GM21825 (cell line): ENCODE measurements at regions not wholly inside any gene's neighbourhood (a gene's known extent, or its start where the extent isn't known, plus 50 kb on each side); places are given as distances from the start of the nearest gene placed in this dataset.
"Not testable (repeated sequence)": the region's sequence is repeated elsewhere in the genome, so short reads cannot be mapped to it uniquely, and the experiment has no call there.

Source experiments
- ATAC-seq: cut with Tn5 transposase; IDR thresholded peaks from one replicate; pipeline ENCODE4 v1.9.1; 2021; ENCODE audit warnings: mild to moderate bottlenecking, moderate library complexity; ENCODE audit not compliant: unreplicated experiment

DNA sequence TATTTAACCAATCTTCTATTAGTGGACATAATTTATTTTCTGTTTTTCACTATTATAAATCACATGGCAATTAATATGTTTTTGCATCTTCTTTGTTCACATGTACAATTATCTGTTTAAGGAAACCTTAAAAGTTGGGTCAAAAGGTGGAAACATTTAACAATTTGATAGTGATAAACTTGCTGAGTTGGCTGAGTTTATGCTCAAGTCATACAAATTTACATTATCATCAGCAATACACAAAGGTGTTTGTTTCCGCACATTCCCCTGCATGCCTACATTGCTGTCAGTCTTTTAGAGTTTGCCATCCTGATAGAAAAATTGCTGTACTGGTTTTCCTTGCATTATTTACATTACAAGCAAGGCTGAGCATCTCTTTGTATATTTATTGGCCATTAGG is 139.5 kb downstream of the KCNRG start:
- no peak for ATAC-seq

DNA sequence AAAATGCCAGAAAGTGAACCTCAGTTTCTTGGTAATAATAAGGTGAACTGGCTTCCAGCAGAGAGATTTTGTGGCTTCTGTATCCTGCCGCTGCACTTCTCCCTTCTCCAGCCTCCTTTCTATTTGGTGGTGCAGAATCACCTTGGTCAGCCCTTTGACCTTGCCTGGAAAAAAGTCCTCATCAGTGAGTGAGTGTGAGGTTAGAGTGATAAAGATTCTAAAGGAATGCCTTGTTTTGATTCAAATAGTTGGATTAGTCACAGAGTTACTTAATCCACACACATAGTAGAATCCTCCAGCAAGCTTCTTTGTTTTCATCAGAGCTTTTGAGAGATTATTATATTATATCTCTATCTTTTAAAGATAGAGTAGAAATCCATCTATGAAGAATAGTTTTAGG is 140.9 kb downstream of the KCNRG start:
- no peak for ATAC-seq

DNA sequence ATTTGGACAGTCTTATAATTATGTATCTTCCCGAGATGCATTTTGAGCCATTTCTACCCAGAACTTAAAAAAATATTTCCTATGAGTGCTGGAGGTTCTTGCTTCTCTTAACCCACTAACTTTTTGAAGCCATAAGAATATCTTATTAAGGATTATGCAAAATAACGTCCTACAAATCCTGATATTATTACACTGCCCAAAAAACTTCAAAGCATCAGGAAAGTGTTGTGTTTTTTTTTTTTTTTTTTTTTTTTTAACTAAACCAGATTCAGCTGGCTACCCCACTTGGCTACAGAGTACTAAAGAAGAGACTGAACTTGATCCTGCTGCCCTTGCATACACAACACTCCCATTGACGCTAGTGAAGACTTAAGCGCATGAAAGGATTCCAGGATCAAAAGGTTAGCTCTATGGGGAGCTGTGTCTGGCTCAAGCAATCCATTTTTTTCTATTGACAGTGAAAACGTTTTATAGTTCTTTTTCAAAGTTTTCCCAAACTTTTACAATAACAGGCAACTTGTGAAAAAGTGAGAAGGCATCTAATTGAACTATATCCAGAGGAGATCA is 141.4 kb downstream of the KCNRG start:
- no peak for ATAC-seq

DNA sequence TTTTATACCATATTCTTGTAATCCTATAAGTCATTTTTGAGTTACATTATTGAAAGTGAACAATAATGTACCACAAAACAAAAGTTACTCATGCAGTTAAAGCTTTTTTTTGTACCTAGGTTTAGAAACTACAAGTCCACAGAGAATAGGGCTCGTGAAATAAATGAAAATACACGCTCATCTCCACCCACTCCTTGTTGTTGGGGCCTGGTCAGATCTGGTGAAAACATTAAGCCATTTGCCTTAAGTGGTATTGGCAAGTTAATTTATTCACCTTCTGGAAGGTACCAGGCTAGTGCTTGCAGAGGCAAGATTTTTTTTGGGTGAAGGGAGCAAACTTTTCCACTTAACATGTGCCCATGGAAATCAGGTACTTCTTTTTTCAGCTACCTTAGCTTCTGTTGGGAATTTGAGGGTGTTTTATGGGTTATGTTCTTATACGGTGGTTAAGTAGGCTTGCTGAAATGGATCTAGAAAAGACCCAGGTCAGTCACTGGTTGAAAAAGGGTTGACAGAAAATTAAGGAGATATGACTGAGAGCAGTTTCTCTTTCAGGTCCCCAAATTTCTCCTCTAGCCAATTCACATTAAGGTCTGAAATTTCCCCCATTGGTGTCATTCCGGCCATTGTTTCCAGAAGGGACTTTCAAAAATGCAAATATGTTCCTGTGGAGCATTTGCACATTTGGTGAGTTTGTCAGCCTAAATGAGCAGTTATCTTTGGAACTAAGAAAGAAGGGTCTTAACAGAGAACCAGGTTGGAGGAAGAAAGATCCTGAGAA is 143.3 kb downstream of the KCNRG start:
- no peak for ATAC-seq

DNA sequence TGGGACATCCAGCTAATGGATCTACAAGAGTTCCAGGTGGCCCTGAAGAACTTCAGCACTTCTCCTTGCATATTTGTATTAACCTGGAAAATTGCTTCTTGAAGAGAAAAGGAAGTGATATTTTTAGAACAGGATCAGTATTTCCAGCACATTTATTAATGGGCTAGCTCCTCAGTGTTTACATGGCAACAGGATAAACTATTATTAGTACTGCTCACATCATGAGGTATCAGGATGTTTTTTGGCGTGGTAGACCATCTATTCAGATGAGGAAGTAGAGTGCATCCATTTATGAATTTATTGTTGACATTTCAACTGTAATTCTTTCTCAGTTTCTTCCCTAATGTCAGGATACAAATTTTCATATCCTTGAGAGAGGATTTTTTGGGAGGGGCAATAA is 144.4 kb downstream of the KCNRG start:
- ATAC-seq: no peak

DNA sequence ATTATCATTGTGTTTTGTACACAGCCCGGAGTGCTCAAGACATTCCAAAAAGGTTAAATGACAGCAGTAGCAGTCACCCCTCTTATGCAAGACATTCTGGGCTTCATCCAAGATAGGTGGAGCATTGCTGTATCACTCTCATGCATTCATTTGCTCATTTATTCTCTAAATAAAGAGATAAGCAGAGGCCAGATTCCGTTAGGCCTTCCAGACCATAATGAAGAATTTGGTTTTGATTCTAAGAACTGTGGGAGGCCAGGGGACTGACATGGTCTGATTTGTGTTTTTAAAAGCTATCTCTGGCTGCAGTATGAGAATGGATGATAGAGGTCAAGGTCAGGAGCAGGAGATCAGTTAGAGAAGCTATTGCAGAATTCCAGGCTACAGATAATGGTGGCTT is 145.8 kb downstream of the KCNRG start:
- ATAC-seq: no peak

DNA sequence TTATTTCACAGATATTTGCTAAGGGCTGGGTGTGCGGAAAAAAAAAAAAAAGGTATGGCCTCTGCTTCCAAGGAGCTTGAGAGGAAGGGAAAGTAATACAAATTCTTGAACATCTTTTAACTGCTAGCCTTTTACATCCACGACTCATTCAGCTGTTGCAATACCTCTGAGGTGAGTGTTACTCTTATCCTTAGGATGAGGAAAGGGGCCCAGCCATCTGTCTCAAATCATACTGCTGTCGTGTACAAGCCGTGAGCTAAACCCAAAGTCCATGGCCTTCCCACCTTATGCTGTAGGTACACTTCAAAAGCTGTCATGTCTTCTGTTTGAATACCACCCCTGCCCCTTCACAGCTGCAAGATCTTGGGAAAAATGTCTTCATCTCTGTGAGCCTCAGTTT is 146.8 kb downstream of the KCNRG start:
- ATAC-seq: no peak

DNA sequence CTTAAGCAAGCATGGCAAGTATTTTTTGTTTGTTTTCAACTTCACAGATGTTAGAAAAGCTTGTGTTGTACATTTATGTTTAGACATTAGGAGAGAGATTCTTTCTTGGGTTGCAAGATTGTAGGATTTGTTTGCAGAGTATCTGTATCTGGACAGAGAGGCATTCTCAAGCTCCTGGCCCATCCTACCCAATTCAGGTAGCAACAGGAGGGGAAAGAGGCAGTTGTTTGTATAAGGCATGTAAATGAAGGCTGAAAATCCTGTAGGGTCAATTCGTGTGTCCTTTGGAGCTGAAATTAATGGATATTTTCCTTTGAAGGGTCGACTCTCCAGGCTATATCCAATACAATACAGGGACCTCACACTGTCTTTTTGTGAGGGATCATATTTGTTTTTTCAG is 147.3 kb downstream of the KCNRG start:
- no peak for ATAC-seq

DNA sequence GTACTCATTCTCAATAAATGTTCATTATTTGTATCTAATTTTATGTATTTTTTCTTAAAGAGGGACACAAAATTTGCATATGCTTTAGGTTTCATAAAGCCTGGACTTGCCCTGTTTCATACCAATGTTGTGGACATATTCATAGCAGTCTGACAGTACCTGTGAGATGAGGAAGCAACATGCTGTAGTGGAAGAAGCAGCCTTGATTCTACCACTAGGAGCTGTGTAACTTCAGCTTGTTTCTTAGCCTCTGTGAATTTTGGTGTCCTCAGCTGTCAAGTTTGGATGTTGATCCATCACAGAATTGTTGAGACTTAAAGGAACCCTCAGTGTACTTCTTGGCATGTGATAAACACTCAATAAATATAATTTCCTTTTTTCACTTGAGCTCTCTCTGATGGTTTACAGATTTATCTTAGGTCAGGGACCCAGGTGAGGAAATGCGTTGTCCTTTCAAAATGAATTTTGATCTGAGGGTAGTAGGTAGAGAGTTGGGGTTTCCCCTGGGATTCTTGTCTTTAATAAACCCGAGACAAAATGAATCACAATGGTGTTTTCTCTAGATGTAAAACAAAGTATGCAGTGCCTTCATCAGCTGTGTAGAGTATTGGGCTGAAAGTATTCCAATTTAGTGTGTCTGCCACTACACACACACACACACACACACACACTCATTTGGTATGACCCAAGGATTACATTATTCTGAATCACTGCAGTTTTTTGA is 152.1 kb downstream of the KCNRG start:
- no peak for ATAC-seq

DNA sequence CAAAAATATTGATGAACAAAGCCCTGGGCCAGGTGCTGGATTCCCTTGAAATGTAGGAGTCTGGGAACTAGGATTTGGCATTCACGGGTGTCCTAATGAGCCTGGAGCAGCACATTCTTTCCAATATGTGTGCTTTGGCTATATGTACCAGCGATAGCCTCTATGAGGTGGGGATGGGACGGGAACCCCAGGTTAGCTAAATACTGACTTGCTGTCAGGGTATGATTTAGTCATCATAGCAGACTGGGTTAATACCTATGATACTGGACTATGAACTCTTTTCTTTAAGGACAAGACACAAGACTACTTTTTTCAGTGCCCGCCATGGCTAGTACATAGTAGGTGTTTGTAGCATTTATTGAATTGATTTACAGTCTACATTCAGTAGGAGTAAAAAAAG is 152.7 kb downstream of the KCNRG start:
- ATAC-seq: no peak

DNA sequence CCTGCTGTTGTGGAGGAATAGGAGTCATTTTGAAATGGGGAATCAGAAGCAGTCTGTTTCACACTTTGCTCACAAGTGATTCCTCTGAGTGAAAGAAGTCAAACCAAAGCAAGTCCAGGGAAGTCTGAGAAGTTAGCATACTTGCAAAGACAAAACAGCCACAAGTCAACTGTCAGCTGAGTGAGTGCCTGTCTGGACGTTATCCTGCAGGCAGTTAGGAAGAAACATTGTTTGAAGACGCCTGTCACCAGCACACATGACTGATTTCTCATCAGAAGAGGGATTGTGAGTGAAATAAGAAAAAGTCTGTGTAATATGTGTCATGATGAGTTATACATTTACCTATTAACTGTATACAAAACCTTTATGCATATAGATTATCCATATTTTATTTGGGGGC is 153.5 kb downstream of the KCNRG start:
- ATAC-seq: no peak

DNA sequence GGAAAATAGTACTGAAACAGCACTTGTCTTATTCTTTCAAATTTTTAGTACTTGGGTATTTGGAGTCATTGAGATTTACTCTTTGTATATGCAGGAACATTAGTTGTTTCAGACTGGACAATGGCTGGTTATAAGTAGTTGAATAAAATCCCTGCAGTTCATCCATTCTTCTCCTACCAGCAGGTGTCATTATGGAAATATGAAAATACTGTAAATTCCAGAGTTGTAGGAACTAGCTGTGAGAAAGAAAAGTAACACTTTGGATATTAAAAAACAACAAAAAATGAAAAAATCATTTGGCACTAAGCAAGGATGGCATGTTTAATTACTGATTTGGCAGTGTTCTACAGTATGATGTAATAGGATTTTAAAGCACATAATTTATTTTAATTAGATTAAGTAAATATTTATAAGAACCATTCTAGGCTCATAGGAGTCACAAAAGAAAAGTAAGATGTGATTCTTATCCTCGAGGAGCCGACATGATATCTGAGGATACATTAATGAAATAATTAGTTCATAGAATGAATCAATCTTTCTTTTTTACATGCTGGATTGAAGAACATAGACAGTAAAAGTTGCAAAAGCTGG is 155.3 kb downstream of the KCNRG start:
- no peak for ATAC-seq

DNA sequence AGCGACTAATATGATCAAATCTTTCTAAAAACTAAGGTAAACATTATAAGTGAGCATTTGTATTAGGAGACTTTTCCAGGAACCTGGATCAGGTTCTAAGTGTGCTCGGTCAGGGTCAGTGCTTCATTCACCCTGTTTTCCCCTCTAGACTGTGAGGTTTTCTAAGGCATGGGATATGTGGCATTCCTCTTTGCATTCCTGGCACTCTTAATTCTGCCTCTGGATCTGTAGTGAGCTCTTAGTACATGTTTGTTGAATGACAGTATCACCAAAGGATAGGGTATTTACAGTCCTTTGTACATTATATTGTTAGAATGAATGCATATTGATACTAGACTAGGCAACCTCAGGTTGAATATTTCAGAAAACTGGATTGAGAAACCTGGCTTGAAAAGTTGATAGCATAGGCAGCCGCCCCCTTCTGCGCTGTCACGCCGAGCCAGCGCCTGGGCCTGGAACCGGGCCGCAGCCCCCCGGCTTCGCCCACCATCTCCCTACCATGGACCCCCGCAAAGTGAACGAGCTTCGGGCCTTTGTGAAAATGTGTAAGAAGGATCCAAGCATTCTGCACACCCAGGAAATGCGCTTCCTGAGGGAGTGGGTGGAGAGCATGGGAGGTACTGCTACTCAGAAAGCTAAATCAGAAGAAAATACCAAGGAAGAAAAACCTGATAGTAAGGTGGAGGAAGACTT is 156.5 kb downstream of the KCNRG start:
- ATAC-seq: no peak

DNA sequence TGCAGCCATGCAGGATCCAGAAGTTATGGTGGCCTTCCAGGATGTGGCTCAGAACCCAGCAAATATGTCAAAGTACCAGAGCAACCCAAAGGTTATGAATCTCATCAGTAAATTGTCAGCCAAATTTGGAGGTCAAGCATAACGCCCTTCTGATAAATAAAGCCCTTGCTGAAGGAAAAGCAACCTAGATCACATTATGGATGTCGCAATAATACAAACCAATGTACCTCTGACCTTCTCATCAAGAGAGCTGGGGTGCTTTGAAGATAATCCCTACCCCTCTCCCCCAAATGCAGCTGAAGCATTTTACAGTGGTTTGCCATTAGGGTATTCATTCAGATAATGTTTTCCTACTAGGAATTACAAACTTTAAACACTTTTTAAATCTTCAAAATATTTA is 157.8 kb downstream of the KCNRG start:
- not testable (repeated sequence) for ATAC-seq

DNA sequence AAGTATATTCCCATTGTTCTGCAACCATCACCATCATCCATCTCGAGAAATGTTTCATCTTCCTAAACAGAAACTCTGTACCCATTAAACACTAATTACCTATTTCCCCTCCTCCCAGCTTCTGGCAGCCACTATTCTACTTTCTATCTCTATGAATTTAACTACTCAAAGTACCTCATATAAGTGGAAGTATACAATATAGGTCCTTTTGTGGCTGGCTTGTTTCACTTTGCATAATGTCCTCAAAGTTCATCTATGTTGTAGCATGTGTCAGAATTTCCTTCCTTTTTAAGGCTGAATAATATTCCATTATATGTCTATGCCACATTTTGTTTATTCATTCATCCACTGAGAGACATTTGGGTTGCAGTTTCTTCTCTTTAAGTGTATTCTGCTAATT is 159.4 kb downstream of the KCNRG start:
- no peak for ATAC-seq

DNA sequence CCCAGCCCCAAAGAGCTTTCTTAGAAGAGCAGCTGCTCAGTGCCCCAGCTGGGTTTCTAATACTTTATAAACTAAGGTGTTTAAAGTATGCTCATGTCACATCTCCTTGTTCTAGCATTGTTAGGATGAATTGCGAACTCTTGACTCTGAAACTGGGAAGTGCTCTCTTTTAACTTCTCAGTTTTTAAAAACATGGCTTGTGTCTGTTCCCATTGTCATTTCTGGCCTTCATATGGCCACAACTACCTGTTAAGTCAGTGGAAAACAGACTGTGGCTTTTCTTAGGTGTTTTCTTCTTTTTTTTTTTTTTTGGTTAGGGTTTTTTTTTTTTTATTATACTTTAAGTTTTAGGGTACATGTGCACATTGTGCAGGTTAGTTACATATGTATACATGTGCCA is 164.7 kb downstream of the KCNRG start:
- no peak for ATAC-seq

DNA sequence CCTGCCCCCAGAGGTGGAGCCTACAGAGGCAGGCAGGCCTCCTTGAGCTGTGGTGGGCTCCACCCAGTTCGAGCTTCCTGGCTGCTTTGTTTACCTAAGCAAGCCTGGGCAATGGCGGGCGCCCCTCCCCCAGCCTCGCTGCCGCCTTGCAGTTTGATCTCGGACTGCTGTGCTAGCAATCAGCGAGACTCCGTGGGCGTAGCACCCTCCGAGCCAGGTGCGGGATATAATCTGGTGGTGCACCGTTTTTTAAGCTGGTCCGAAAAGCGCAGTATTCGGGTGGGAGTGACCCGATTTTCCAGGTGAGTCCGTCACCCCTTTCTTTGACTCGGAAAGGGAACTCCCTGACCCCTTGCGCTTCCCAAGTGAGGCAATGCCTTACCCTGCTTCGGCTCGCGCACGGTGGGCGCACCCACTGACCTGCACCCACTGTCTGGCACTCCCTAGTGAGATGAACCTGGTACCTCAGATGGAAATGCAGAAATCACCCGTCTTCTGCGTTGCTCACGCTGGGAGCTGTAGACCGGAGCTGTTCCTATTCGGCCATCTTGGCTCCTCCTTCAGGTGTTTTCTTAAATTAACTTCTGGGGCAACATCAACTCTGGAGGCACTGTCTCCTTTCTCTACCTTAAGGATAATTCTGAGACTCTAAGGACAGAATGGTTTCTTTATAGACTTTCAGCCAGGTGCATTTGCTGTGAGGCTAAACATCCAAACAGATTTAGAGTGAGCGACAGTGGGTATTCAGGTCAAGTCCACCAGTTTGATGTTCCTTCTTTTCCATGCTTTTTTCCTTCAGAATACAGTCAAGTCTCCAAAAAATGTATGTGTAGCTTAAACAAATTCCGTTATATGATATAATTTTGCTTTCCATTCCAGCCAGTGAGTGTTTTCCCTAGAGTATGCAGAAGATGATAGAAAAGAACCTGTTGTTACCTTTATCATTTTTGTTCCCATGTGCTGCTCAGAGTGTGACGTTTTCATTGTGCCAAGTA is 170.8 kb downstream of the KCNRG start:
- not testable (repeated sequence) for ATAC-seq

DNA sequence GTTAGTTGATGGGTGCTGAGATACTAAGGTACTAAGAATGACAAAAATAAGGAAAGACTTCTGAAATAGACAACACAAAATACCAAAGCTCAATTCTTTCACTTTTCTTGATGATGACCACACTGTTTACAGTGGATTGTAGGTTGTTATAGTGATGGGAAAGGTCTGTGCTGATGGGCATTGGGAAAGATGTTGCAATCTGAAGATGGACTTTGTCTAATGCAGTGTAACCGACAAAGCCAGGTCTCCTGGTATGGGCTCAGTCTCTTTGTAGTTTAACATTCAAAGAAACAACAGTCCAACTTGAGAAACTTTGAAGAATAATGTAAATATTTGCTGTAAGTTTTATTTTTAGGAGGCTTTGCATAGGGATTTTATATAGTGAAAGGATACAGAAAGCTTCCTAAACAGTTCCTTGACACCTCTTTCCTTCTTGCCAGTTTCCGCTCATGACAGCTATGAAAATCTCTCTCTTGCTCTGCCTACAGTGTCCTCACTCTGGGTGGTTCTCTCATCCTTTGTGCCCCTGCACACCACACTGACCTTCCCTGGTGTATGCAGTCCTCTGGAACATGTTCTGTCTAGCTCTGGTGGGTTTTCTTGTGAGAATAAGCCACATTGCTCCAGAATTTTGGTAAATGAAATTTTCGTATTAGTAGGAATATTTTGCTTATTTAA is 172.2 kb downstream of the KCNRG start:
- no peak for ATAC-seq

DNA sequence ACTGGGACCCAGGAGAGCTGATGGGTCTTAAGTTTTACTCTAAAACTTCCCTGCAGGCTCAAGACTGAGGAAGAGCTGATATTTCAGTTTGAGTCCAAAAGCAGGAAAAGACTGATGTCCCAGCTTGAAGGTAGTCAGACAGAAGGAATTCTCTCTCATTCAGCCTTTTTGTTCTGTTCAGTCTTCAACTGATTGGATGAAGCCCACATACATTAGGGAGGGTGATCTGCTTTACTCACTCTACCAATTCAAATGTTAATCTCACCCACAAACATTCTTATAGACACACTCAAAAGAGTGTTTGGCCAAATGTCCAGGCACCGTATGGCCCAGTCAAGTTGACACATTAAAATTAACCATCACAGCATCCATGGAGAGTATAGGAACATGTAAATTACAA is 173.5 kb downstream of the KCNRG start:
- no peak for ATAC-seq

DNA sequence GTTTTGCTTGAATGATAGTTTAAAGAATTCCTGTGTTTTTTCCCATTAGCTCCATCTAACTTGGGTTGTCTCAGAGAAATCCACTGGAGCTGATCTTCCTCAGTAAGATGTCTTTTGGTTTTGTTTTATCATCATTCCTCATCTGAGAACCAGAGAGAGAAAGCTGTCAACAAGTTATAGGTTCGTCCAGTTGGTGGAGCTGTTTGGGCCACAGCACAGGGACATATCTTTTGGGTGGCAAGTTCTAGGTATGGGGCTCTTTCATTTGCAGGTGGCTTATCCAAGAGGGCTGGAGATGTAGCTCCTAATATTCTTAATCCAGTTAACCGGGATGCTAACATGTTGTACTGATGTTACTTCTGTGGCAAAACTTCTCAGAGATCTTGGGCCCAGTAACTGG is 174.2 kb downstream of the KCNRG start:
- ATAC-seq: no peak
